Neuronal stem cell (in vitro differentiated cells): ENCODE measurements at regions not wholly inside any gene's neighbourhood (a gene's known extent, or its start where the extent isn't known, plus 50 kb on each side); places are given as distances from the start of the nearest gene placed in this dataset.

ENCODE experiments used
- DNase-seq: peaks from one replicate; pipeline ENCODE4 v3.0.0-alpha.2; 2013; ENCODE audit warnings: low spot score
- H2AFZ ChIP-seq: one replicate; pipeline ENCODE4 v1.6.1; 2013; ENCODE audit warnings: mild to moderate bottlenecking, low read length, inconsistent platforms
- H2AK5ac ChIP-seq: 2 replicates; pipeline ENCODE4 v1.6.1; 2013; ENCODE audit warnings: low read depth, mild to moderate bottlenecking, inconsistent platforms, low read length, moderate library complexity, mixed read lengths
- H2BK120ac ChIP-seq: 2 replicates; pipeline ENCODE4 v1.6.1; 2013; ENCODE audit warnings: low read depth, mild to moderate bottlenecking, inconsistent platforms, low read length, moderate library complexity, mixed read lengths
- H2BK12ac ChIP-seq: one replicate; pipeline ENCODE4 v1.6.1; 2013; ENCODE audit warnings: low read length, inconsistent platforms
- H2BK15ac ChIP-seq: 2 replicates; pipeline ENCODE4 v1.6.1; 2013; ENCODE audit warnings: mild to moderate bottlenecking, low read length, inconsistent platforms, mixed read lengths
- H2BK5ac ChIP-seq: one replicate; pipeline ENCODE4 v1.6.1; 2013; ENCODE audit warnings: inconsistent platforms, mild to moderate bottlenecking, low read length, moderate library complexity
- H3K14ac ChIP-seq: one replicate; pipeline ENCODE4 v1.6.1; 2013; ENCODE audit warnings: low read length, inconsistent platforms
- H3K18ac ChIP-seq: 2 replicates; pipeline ENCODE4 v1.6.1; 2013; ENCODE audit warnings: low read length, inconsistent platforms
- H3K23ac ChIP-seq: 2 replicates; pipeline ENCODE4 v1.6.1; 2013; ENCODE audit warnings: low read depth, mild to moderate bottlenecking, mixed read lengths, low read length, inconsistent platforms; ENCODE audit not compliant: poor library complexity
- H3K27ac ChIP-seq: replicated peaks from 3 replicates; pipeline ENCODE4 v1.5.1; 2013; ENCODE audit warnings: low read length, inconsistent platforms
- H3K27me3 ChIP-seq, 3 experiments: 2 replicates each; pipeline ENCODE4 v1.6.1; 2013; ENCODE audit warnings: low read length in 3 of 3, mild to moderate bottlenecking in 2 of 3, inconsistent platforms in 1 of 3, low read depth in 1 of 3, mixed read lengths in 1 of 3, moderate library complexity in 1 of 3; ENCODE audit not compliant: control insufficient read depth in 3 of 3, insufficient read depth in 3 of 3
- H3K36me3 ChIP-seq, 2 donors: replicated peaks in 1 of 2; 2 replicates each; pipeline ENCODE4 v1.6.1; 2013; ENCODE audit warnings: low read length in 2 of 2; ENCODE audit not compliant: control insufficient read depth in 2 of 2, insufficient read depth in 2 of 2
- H3K4ac ChIP-seq: 2 replicates; pipeline ENCODE4 v1.6.1; 2013; ENCODE audit warnings: inconsistent platforms, mild to moderate bottlenecking, low read length, moderate library complexity
- H3K4me1 ChIP-seq, 2 donors: 1 replicate in 1 of 2; 2 replicates in 1 of 2; pipeline ENCODE4 v1.6.1; 2013; ENCODE audit warnings: low read length in 2 of 2, low read depth in 1 of 2; ENCODE audit not compliant: control insufficient read depth in 2 of 2, insufficient read depth in 1 of 2
- H3K4me2 ChIP-seq: one replicate; pipeline ENCODE4 v1.6.1; 2013; ENCODE audit warnings: mild to moderate bottlenecking, low read length, inconsistent platforms; ENCODE audit not compliant: insufficient read depth, poor library complexity, severe bottlenecking
- H3K4me3 ChIP-seq, 2 donors: 2 replicates each; pipeline ENCODE4 v1.5.1; 2013; ENCODE audit warnings: low read length in 2 of 2, mild to moderate bottlenecking in 2 of 2, inconsistent platforms in 1 of 2, moderate library complexity in 1 of 2
- H3K79me1 ChIP-seq: one replicate; pipeline ENCODE4 v1.6.1; 2013; ENCODE audit warnings: low read depth, mild to moderate bottlenecking, inconsistent platforms, low read length, moderate library complexity
- H3K9ac ChIP-seq: one replicate; pipeline ENCODE4 v1.6.1; 2013; ENCODE audit warnings: mild to moderate bottlenecking, low read depth, low read length, inconsistent platforms; ENCODE audit not compliant: poor library complexity
- H3K9me3 ChIP-seq, 2 donors: replicated peaks in 1 of 2; 2 replicates each; pipeline versions ENCODE3 to v1.6.1; 2013; ENCODE audit warnings: low read length in 2 of 2, mild to moderate bottlenecking in 2 of 2, inconsistent platforms in 1 of 2, low read depth in 1 of 2, mixed read lengths in 1 of 2, moderate library complexity in 1 of 2; ENCODE audit not compliant: control insufficient read depth in 2 of 2, insufficient read depth in 1 of 2
- H4K8ac ChIP-seq: one replicate; pipeline ENCODE4 v1.6.1; 2013; ENCODE audit warnings: low read depth, mild to moderate bottlenecking, inconsistent platforms, low read length, moderate library complexity
- H4K91ac ChIP-seq: one replicate; pipeline ENCODE4 v1.6.1; 2013; ENCODE audit warnings: low read length, low read depth, mild to moderate bottlenecking, inconsistent platforms; ENCODE audit not compliant: poor library complexity
- WGBS, 2 donors: extraction: QIAGEN DNeasy Blood & Tissue Kit; methylation state at CpG; one replicate each; pipeline ENCODE4 v1.1.7; 2013; ENCODE audit warnings: missing lambda C conversion rate in 2 of 2, mixed read lengths in 1 of 2; ENCODE audit not compliant: insufficient read length in 2 of 2, insufficient replicate concordance in 1 of 2; ENCODE audit errors: extremely low coverage in 2 of 2; 5-methylcytosine and 5-hydroxymethylcytosine counted together

GRCh38 chr4:111994392-111994791, 150.9 kb upstream of the FAM241A start:
- no peak overlapping the region for H4K91ac ChIP-seq
- peaks cover 0 to 2% (median 0%) of the 10 kb centered on the region in 3 experiments for H3K27me3 ChIP-seq
- no peak overlapping the region for H3K27ac ChIP-seq
- H3K4me3 ChIP-seq = no peak overlapping the region
- no peak overlapping the region for H2AFZ ChIP-seq
- no peaks in the 10 kb centered on the region for H3K36me3 ChIP-seq
- no peak overlapping the region for H2BK15ac ChIP-seq
- no peak overlapping the region for H3K4me2 ChIP-seq
- WGBS, 2 donors = no CpG with 5 or more reads among the region's 1 CpG
- no peak overlapping the region for H3K4ac ChIP-seq
- no peak overlapping the region for H3K23ac ChIP-seq
- H2AK5ac ChIP-seq = no peak overlapping the region
- no peak overlapping the region for H2BK12ac ChIP-seq
- no peak overlapping the region for H3K14ac ChIP-seq
- no peak overlapping the region for H3K9ac ChIP-seq
- H3K79me1 ChIP-seq = no peaks in the 10 kb centered on the region
- no peak overlapping the region for H4K8ac ChIP-seq
- DNase-seq = no peak
- H2BK5ac ChIP-seq = no peak overlapping the region
- H2BK120ac ChIP-seq = no peak overlapping the region
- peaks cover 0 to 2% of the 10 kb centered on the region in 2 donors for H3K4me1 ChIP-seq
- H3K18ac ChIP-seq = no peak overlapping the region
- H3K9me3 ChIP-seq = no peaks in the 10 kb centered on the region

DNA sequence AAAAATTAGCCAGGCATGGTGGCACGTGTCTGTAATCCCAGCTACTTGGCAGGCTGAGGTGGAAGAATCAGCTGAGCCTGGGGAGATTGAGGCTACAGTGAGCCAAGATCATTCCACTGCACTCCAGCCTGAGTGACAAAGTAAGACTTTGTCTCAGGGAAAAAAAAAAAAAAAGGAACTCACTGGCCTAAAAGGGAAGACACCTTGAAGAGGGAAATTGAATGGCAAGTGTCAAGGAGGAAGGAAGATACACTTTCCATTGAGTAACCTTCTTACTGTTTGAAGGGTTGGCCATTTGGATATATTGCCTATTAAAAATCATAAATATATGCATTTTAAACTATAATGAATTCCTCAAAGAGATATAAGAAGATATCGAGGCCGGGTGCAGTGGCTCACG, 147.5 kb upstream of the FAM241A start:
- Histone ChIP-seq H4K91ac (no peak overlapping the region), H3K9ac (no peak overlapping the region), H3K4me3 (no peak overlapping the region), H3K27ac (no peak overlapping the region), H3K18ac (no peak overlapping the region), H3K4me1 (peaks cover 0 to 9% of the 10 kb centered on the region in 2 donors), H3K79me1 (no peaks in the 10 kb centered on the region), H2BK120ac (no peak overlapping the region), H2AFZ (no peak overlapping the region), H3K4ac (no peak overlapping the region), H4K8ac (no peak overlapping the region), H2AK5ac (no peak overlapping the region), H3K4me2 (no peak overlapping the region), H2BK12ac (no peak overlapping the region), H3K27me3 (peaks cover 0 to 2% (median 0%) of the 10 kb centered on the region in 3 experiments), H3K23ac (no peak overlapping the region), H2BK15ac (no peak overlapping the region), H3K36me3 (no peaks in the 10 kb centered on the region), H3K9me3 (no peaks in the 10 kb centered on the region), H3K14ac (no peak overlapping the region), H2BK5ac (no peak overlapping the region)
- no CpG with 5 or more reads among the region's 4 CpGs for WGBS, 2 donors
- DNase-seq = no peak

DNA sequence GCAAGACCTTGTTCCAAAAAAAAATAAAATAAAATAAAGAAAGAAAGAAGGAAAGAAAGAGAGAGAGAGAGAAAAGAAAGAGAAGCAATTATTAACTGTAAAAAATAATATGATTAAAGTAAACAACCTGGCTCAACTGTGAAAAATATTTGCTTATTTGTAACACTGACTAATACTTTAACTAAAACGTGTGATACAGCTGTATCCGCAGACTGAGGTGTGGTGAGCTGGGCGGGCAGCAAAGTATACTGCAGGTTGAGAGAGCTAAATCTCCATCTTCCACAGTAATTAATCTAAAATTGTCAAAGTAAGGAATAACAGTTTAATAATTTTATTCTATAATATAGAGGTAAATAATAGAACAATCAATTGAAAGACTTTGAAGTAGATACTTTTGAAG, 145.5 kb upstream of the FAM241A start:
- no peak overlapping the region for H3K4me2 ChIP-seq
- no peak overlapping the region for H3K14ac ChIP-seq
- H3K4me1 ChIP-seq = peaks cover 0 to 11% of the 10 kb centered on the region in 2 donors
- H4K8ac ChIP-seq = no peak overlapping the region
- no peak overlapping the region for H3K27ac ChIP-seq
- H3K9ac ChIP-seq = no peak overlapping the region
- H3K4me3 ChIP-seq = no peak overlapping the region
- no peak overlapping the region for H4K91ac ChIP-seq
- H3K18ac ChIP-seq = no peak overlapping the region
- no peak overlapping the region for H2BK12ac ChIP-seq
- no peak overlapping the region for H2BK5ac ChIP-seq
- H2BK15ac ChIP-seq = no peak overlapping the region
- no CpG with 5 or more reads among the region's 3 CpGs for WGBS, 2 donors
- no peaks in the 10 kb centered on the region for H3K79me1 ChIP-seq
- no peaks in the 10 kb centered on the region for H3K36me3 ChIP-seq
- H3K4ac ChIP-seq = no peak overlapping the region
- no peak overlapping the region for H2AFZ ChIP-seq
- H3K9me3 ChIP-seq = no peaks in the 10 kb centered on the region
- no peaks in the 10 kb centered on the region for H3K27me3 ChIP-seq
- no peak for DNase-seq
- no peak overlapping the region for H2AK5ac ChIP-seq
- no peak overlapping the region for H2BK120ac ChIP-seq
- H3K23ac ChIP-seq = no peak overlapping the region

DNA sequence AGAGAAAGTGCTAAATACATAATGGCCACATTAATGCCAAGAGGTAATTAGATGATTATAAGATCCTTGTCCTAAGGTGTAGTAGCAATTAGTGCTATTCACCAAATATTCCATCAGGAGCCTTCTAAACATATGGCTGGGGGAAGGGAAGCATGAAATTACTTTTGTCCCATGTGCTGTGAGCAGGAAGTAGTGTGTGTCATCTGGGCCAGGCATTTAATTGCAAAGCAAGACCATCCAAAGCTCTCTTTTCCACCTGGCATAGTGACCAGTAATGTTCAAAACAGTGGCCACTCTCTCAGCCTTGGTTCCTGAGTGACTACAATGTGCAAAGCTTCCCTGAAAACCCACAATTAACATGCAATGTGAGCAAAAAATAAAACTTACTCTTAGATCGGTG, 144.2 kb upstream of the FAM241A start:
- H4K8ac ChIP-seq = no peak overlapping the region
- H2BK120ac ChIP-seq = no peak overlapping the region
- H2BK12ac ChIP-seq = no peak overlapping the region
- no peak for DNase-seq
- no peak overlapping the region for H3K9ac ChIP-seq
- H3K36me3 ChIP-seq = no peaks in the 10 kb centered on the region
- H4K91ac ChIP-seq = no peak overlapping the region
- WGBS, 2 donors = no CpG with 5 or more reads among the region's 1 CpG
- no peak overlapping the region for H3K4ac ChIP-seq
- no peak overlapping the region for H2AK5ac ChIP-seq
- no peak overlapping the region for H3K18ac ChIP-seq
- no peak overlapping the region for H3K23ac ChIP-seq
- H3K27me3 ChIP-seq = no peaks in the 10 kb centered on the region
- no peak overlapping the region for H2AFZ ChIP-seq
- H3K9me3 ChIP-seq = no peaks in the 10 kb centered on the region
- H3K27ac ChIP-seq = no peak overlapping the region
- H3K4me1 ChIP-seq = peaks cover 0 to 11% of the 10 kb centered on the region in 2 donors
- no peak overlapping the region for H3K14ac ChIP-seq
- H3K79me1 ChIP-seq = no peaks in the 10 kb centered on the region
- no peak overlapping the region for H3K4me3 ChIP-seq
- H3K4me2 ChIP-seq = no peak overlapping the region
- H2BK15ac ChIP-seq = no peak overlapping the region
- H2BK5ac ChIP-seq = no peak overlapping the region
